CD4-positive, alpha-beta T cell treated with Interleukin-6 for 4 hours (primary cell): ENCODE measurements at regions not wholly inside any gene's neighbourhood (a gene's known extent, or its start where the extent isn't known, plus 50 kb on each side); places are given as distances from the start of the nearest gene placed in this dataset.
"Not testable (repeated sequence)": the region's sequence is repeated elsewhere in the genome, so short reads cannot be mapped to it uniquely, and the experiment has no call there.

Source experiments
- DNase-seq: peaks from one replicate; pipeline ENCODE4 v3.0.0-alpha.2; 2020; ENCODE audit warnings: mixed read lengths

DNA sequence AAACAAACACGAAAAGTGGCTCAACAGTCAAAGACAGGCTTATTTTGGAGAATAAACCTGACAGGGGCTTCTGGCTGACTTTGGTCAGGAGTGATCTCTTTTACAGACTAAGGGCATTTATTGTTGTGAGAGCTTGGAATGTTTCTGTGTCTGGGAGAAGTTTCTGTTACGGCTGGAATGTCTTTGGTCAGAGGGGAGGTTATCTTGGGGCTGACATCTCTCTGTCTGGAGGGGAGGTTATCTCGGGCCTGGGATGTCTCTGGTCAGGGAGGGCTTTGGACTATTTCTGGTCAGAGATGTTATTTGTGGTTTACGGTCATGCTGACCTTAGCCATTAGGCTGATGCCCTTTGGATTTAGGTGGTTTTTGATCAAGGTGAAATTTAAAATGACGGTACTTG, 345.5 kb upstream of the FSIP2 start:
- DNase-seq: no peak

DNA sequence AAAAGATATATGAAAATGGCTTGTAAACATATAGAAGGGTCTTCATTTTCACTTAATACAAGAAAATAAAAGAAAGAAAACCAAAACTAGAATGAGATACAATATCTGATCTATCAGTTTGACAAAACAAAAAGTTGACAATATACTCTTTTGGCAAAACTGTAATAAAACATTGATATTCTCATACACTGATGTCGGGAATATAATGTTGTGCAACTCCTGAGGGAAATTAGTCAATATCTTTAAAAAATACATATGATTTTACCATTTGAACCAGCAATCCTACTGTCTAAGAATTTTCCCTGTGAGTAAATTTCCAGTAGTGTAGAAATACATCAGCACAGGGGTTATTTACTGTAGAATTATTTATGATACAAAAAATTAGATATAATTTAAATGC, 336.1 kb upstream of the FSIP2 start:
- no peak for DNase-seq

DNA sequence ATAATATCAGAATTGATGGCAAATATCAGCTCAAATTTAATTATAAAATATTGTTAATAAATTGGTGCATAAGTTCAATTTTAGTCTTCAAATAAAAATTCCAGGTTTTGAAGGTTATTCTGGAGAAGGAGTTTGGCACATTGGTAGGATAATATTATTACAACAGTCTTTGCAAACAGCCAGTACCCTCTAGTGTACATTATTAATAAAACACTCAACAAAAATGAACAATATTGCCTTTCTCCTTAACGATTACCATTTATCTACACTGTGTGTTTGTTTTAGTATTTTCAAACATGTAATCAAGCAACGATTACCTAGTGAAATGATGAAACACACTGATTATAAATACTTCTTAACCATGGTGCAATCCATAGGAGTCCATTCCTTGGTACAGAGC, 334.0 kb upstream of the FSIP2 start:
- no peak for DNase-seq

DNA sequence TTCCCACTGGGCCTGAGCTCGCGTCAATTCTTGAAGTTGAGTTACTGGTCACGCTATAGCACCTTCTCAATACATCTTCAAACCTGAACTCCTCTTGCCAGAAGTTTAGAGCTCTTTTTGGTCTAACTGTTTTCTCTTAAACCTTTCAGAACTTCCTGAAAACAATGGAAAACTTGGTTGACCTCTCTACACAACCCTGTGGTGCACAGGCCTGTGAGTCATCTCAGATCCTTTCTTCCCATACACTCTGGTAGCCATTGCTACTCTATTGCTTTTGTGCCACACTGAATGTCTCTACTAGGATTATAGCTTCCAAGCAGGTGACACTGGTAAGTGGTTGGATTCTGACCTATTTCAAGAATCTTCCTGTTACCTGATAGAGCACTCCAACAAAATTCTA, 321.5 kb upstream of the FSIP2 start:
- no peak for DNase-seq

DNA sequence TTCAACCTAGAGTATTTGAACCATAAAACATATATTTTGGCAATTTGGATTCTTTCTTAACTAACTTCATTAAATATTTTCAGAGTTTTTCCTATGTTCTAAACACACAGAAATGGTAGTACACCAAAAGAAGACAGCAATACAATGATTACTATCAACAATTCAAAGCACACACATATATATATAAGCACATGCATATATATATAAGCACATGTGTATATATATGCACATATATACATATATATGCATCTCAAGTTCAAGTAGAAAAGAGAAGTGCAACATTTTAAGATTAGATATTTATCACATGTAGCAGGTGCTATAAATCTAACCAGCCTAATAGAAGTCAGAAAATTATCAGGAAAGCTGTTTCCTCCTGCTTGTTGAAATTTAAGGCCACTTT, 320.9 kb upstream of the FSIP2 start:
- DNase-seq: no peak

DNA sequence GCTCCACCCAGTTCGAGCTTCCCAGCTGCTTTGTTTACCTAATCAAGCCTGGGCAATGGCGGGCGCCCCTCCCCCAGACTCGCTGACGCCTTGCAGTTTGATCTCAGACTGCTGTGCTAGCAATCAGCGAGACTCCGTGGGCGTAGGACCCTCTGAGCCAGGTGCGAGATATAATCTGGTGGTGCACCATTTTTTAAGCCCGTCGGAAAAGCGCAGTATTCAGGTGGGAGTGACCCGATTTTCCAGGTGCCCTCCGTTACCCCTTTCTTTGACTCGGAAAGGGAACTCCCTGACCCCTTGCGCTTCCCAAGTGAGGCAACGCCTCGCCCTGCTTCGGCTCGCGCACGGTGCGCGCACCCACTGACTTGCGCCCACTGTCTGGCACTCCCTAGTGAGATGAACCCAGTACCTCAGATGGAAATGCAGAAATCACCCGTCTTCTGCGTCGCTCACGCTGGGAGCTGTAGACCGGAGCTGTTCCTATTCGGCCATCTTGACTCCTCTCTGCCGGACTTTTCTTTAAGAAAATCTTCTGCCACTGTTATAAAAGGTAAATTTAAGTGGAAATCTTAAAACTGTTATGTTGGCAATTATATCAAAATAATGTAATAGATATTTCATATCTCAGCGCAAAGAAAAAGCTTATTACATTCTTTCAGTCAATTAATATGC, 313.5 kb upstream of the FSIP2 start:
- DNase-seq: peak; percentile 1

DNA sequence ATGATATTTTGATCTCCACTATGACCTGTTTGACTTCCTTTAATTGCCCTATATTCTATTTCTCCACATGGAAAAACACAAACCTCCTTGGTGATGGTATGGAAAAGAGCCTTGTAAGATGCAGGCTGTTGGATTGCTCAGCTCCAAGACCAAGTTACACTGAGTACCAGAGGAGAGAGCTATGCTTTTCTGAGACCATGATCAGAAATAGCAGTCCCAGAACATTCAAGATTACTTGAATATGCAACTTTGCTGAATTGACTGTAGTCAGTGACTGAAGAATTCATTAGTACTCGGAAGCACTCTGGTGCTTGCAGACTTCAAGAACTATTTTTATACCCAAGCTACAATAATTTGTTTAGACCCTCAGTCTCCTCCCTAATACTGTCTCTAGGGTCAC, 310.6 kb upstream of the FSIP2 start:
- no peak for DNase-seq

DNA sequence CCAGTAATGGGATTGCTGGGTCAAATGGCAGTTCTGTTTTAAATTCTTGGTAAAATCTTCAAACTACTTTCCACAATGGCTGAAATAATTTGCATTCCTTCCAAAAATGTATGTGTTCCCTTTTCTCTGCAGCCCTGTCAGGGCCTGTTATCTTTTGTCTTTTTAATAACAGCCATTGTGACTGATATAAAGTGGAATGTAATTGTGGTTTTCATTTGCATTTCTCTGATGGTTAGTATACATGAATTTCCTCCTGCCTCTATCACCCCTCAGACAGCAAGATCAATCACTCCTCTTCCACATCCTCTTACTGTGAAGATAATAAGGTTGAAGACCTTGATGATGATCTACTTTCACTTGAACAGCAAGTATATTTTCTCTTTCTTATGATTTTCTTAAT, 304.8 kb upstream of the FSIP2 start:
- no peak for DNase-seq

DNA sequence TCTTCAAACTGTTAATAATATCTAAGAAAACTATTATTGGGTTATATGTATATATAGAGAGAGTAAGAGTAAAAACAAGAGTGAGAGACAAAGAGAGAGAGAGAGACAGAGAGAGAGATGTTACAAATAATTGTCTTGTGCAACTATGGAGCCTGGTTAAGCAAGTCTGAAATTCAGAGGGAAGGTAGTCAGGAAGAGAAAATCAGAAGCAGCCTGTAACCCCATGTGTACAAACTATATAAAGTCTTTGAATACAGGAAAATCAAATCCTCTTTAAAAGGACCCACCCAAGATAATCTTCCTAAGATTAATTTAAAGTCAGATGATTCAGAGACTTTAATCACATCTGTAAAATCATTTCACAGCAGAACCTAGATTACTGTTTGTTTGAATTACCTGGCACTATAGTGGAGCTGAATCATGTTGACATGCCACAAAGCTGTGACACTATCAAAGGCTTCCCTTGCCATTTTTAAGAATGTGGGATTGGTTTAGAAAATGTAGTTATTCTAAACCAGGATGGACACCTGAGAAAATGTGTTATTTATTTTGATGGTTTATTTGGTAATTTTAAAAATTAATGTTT, 301.7 kb upstream of the FSIP2 start:
- no peak for DNase-seq

DNA sequence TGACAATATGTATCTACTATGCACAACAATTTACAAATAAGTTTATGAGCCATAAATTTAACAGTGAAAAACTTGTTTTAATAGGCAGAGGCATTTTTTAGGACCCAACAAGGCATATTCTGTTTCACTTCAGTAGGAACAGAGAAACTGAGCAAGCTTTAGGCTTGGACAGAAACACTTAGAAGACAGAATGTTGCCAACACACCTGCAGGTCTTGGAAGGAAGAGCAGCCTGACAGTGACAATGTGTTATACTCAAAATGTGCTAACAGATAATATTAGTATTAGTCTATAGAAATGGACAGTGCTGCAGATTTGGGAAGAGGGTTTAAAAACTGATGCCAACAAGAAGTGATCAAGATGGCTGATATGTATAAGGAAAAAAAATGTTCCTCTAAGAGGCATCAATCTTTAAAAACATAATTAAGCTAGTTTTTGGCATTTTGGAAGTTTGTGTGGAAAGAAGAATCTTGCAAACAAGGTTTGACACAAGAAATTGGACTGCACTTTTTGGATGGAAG, 297.1 kb upstream of the FSIP2 start:
- no peak for DNase-seq

DNA sequence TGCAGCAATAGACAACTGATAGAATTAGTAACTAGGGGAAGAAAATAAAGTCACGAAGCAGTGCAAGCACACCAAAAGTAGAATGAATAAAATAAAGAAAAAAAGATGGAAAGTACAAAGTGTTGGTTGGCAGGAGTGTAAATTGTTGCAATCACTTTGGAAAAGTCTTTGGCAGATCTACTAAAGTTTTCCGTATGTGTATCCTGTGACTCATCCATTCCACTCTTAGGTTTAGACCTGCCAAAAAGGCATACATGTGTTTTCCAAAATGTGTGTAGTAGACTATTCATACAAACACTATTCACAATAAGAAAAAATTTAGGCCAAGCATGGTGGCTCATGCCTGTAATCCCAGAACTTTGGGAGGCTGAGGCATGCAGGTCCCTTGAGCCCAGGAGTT, 282.1 kb upstream of the FSIP2 start:
- DNase-seq: no peak

DNA sequence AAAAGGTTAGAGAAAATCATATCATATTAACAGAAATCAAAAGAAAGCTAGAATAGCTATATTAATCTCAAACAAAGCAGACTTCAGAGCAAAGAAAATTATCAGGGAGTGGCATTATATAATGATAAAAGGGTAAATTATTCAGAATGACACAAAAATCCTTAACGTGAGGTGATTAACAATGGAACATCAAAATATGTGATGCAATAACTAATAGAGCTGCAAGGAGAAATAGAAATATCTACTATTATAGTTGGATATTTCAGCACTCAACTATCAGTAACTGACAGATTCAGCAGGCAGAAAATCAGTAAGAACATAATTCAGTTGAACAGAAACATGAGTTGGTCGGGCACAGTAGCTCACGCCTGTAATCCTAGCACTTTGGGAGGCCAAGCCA, 275.1 kb upstream of the FSIP2 start:
- no peak for DNase-seq

DNA sequence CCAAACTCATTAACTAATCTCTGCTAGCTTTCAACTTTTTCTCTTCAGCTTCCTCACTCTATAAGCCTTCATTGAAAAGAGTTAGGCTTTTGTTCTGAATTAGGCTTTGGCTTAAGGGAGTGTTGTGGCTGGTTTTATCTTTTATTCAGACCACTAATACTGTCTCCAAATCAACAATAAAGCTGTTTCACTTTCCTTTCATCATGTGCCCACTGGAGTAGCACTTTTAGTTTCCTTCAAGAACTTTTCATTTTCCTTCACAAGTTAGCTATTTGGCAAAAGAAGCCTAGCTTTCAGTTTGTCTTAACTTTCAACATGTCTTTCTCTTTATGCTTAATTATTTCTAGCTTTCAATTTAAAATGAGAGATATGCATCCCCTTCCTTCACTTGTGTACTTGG, 271.7 kb upstream of the FSIP2 start:
- no peak for DNase-seq

DNA sequence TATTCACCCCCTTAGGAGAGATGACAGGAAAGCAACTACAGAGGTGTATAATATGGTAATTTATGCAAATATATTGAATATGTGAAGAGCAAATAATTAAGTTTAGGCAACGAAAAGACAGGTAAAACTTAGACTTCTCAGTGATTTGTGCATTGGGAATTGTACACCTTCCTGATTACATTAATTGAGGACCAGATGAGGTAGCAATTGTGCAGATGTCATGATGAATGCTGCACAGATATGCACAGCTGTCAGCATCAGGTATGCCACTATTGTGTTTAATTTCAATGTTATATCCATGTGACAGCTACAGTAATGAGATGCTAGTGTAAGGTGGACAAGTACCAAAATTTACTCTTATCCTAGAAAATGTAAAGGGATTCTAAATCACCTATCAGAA, 267.2 kb upstream of the FSIP2 start:
- DNase-seq: no peak

DNA sequence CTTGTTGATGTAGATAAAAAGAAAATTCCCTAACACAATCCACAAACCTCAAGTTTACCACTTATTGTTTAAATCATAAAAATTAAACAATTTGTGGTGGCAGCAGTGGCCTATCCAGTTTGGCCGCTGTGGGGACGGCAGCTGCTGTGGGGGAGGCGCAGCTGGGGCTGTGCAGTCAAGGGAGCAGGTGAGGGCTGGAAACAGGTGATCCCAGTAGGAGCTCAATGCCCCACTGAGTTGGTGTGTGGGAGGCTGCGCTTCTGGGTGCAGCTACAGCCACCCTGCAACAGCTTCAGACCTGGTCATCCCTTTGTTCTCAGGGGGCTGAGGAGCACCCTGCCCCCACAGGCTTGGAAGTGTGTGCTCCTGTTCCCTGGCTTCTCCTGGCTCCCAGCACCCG, 266.0 kb upstream of the FSIP2 start:
- no peak for DNase-seq

DNA sequence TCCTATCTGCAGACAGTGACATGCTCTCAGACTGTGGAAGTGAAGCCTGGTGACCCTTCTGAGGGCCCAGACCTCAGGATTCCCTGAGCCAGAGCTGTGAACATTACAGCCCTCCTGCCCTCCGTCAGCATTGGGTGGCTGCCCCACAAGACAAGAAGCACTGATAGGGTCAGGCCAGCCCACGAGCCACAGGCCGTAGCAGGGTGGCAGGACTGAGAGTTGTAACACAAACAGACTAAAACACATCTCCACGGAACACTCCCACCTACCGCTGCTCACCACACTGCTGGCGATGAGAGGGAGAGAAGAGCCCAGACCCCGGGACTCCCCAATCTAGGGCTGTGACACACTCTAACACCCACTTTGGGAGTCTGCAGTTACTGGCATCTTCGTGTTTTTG, 264.8 kb upstream of the FSIP2 start:
- no peak for DNase-seq

DNA sequence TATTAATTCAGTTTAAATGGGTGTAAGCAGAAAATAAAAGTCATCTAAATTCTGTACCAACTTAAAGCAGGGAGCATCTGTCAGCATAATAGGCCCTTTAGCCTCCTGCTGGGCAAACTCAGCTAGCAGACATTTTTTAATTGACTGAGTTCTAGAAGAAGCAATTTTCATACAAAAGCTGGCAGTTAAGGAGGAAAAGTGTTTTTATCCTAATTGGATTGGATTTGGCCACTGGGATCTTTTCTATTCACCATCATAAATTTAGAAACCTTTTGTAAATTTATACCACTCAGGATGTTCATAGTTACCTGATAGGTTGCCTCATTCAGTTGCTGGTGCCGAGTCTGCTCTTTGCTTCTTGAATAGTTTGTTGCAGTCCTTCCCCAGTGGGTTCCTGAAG, 262.7 kb upstream of the FSIP2 start:
- no peak for DNase-seq

DNA sequence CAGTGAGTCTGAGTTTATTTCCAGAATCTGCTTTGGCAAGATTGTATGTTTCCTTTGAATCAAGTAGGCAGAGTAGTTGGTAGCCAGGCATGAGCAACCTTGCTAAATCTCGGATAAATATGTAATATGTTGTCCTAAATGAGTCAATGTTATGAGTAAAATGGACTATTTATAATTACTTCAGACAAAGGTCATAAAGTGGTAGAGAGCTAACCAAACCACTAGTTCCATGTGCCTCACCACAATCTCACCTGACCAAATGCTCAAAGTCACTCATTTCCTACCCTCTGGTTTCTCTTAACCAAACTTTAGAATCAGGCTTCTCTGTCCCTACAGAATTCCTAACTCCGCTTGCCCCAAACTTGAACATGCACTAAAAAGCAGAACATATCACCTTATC, 261.2 kb upstream of the FSIP2 start:
- DNase-seq: no peak

DNA sequence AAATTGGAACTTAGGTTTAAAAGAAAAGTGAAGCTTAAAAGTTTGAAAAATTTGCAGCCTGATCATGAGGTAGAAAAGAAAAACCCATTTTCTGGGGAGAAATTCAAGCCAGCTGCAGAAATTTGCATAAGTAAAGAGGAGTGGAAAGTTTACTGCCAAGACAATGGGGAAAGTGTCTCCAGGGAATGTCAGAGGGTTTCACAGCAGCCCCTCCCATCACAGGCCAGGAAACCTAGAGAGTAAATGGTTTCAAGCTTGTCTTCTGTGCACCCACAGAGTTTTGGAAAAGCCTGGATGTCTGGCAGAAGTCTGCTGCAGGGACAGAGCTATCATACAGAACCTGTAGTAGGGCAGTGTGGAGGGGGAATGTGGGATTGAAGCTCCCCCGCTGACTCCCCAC, 254.0 kb upstream of the FSIP2 start:
- DNase-seq: no peak

DNA sequence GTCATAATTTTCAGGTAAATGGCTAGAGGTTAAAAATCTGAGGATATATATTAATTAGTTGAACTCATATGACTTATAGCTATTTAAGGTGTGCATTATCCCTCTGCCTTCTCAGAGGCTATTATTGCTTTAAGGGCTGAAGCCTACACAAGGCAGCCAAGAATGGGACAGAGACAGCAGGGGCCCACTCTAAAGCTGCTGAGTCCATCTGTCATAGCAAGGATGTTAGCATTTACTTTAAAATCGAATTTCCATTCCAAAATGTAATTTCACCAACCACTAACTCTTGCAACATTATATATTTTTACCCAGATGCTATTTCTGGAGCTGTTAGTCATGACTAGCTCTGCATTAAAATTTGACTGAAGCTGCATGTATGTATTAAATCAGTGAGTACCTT, 236.3 kb upstream of the FSIP2 start:
- DNase-seq: no peak

DNA sequence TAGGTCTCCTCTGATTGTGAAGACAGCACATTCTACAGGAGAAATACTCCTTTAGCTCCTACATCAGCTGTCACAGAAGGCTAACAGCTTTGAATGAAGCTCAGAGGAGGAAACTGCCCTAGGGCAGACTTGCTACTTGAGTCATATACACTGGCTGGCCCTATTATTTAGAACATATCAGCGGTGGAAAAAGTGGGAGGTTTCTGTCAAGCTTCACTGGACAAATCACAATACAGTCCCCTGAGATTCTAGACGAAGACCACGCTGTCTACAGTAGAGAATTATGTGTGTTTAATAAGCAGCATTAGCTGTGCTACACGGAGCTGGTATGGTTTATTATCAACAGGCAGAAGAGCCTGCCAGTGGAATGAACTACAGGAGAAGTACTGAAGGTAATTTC, 230.9 kb upstream of the FSIP2 start:
- DNase-seq: no peak

DNA sequence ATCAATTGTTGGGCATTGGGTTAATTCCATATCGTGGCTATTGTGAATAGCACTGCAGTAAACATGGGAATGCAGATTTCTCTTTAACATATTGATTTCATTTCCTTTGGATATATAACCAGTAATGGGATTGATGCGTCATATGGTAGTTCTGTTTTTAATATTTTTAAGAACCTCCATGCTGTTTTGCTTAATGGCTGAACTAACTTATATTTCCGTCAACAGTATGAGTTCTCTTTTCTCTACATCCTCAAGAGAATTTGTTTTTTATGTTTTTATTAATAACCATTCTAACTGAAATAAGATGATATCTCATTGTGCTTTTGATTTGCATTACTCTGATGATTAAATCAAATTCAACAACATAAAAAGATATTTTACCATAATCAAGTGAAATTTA, 228.5 kb upstream of the FSIP2 start:
- no peak for DNase-seq

DNA sequence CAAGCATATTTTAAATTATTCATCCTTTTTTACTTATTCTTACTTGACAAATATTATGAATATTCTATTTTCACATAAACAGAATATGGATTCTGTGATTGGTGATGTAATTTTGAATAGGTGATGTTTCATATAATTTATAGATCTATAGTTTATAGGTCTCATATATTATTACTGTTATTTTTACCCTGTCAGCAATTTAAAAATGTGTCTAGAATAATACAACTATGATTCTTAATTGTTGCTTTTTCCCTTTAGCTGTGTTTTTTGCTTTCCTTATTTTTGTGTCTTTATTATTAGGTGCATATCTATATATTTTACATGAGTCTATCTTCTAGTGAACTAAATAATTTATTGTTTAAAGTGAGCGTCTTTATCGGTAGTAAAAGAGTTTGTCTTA, 226.7 kb upstream of the FSIP2 start:
- no peak for DNase-seq

DNA sequence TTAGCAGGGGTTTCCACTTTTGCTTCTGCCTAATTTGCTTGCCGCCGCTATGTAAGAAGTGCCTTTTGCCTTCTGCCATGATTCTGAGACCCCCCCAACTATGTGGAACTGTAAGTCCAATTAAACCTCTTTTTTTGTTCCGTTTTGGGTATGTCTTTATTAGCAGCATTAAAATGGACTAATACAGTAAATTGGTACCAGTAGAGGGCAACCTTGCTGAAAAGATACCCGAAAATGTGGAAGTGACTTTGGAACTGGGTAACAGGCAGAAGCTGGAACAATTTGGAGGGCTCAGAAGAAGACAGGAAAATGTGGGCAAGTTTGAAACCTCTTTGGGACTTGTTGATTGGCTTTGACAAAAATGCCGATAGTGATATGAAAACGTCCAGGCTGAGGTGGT, 216.1 kb upstream of the FSIP2 start:
- no peak for DNase-seq

DNA sequence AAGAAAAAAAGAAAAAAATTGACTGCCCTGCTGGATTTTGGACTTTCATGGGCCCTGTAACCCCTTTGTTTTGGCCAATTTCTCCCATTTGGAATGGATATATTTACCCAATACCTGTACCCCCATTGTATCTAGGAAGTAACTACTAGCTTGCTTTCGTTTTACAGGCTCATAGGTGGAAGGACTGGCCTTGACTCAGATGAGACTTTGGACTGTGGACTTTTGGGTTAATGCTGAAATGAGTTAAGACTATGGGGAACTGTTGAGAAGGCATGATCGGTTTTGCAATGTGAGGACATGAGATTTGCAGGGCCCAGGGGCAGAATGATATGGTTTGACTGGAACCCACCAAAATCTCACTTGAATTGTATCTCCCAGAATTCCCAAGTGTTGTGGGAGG, 214.4 kb upstream of the FSIP2 start:
- DNase-seq: not testable (repeated sequence)
